ENCODE measurements at regions not wholly inside any gene's neighbourhood (a gene's known extent, or its start where the extent isn't known, plus 50 kb on each side); places are given as distances from the start of the nearest gene placed in this dataset.

GRCh38 chr9:87292449-87293191 is 205.0 kb upstream of the DAPK1 start:
- H3K27ac ChIP-seq (replicated peaks), result no peak overlapping the region
- H3K27me3 ChIP-seq (ENCODE audit: insufficient read depth, poor library complexity, severe bottlenecking), result no peaks in the 10 kb centered on the region
- TF ChIP-seq REST (IDR thresholded peaks at IDR 0.05; ENCODE audit: insufficient replicate concordance, low read depth), result no peak
- TF ChIP-seq CTCF (IDR thresholded peaks at IDR 0.05; ENCODE audit: insufficient read depth, low read length), result no peak
- no peak for TF ChIP-seq POLR2AphosphoS5 (IDR thresholded peaks at IDR 0.05; ENCODE audit: low read depth)
- TF ChIP-seq SPI1 (IDR thresholded peaks at IDR 0.05; ENCODE audit: borderline replicate concordance, low read depth), result no peak
- TF ChIP-seq GABPA (IDR thresholded peaks at IDR 0.05; ENCODE audit: low read depth), result no peak
- H3K4me3 ChIP-seq (replicated peaks; ENCODE audit: insufficient read depth, low read length), result no peak overlapping the region
- no peak for DNase-seq (ENCODE audit: low read depth in 1 of 2, low spot score in 1 of 2)

GRCh38 chr9:87294126-87294525 is 203.5 kb upstream of the DAPK1 start:
- no peak overlapping the region for H3K4me3 ChIP-seq (replicated peaks; ENCODE audit: insufficient read depth, low read length)
- no peak overlapping the region for H3K27ac ChIP-seq (replicated peaks)
- H3K27me3 ChIP-seq (ENCODE audit: insufficient read depth, poor library complexity, severe bottlenecking), result no peaks in the 10 kb centered on the region
- TF ChIP-seq REST (IDR thresholded peaks at IDR 0.05; ENCODE audit: insufficient replicate concordance, low read depth) (no peak), SPI1 (IDR thresholded peaks at IDR 0.05; ENCODE audit: borderline replicate concordance, low read depth) (no peak), POLR2AphosphoS5 (IDR thresholded peaks at IDR 0.05; ENCODE audit: low read depth) (no peak), CTCF (IDR thresholded peaks at IDR 0.05; ENCODE audit: insufficient read depth, low read length) (no peak)
- no peak for DNase-seq (ENCODE audit: low read depth in 1 of 2, low spot score in 1 of 2)

GRCh38 chr9:87300915-87301314 is 196.8 kb upstream of the DAPK1 start:
- Histone ChIP-seq H3K4me3 (replicated peaks; ENCODE audit: insufficient read depth, low read length) (no peak overlapping the region), H3K27me3 (ENCODE audit: insufficient read depth, poor library complexity, severe bottlenecking) (no peaks in the 10 kb centered on the region), H3K27ac (replicated peaks) (no peak overlapping the region)
- no peak for DNase-seq (ENCODE audit: low read depth in 1 of 2, low spot score in 1 of 2)
- no peak for TF ChIP-seq SPI1 (IDR thresholded peaks at IDR 0.05; ENCODE audit: borderline replicate concordance, low read depth)
- no peak for TF ChIP-seq POLR2AphosphoS5 (IDR thresholded peaks at IDR 0.05; ENCODE audit: low read depth)
- no peak for TF ChIP-seq CTCF (IDR thresholded peaks at IDR 0.05; ENCODE audit: insufficient read depth, low read length)
- TF ChIP-seq GABPA (IDR thresholded peaks at IDR 0.05; ENCODE audit: low read depth), result no peak
- TF ChIP-seq REST (IDR thresholded peaks at IDR 0.05; ENCODE audit: insufficient replicate concordance, low read depth), result no peak
